ENCODE measurements at regions not wholly inside any gene's neighbourhood (a gene's known extent, or its start where the extent isn't known, plus 50 kb on each side); places are given as distances from the start of the nearest gene placed in this dataset.
A peak's percentile ranks its signal among the peaks of the same experiment; 100 is the strongest.
"Not testable (repeated sequence)": the region's sequence is repeated elsewhere in the genome, so short reads cannot be mapped to it uniquely, and the experiment has no call there.

DNA sequence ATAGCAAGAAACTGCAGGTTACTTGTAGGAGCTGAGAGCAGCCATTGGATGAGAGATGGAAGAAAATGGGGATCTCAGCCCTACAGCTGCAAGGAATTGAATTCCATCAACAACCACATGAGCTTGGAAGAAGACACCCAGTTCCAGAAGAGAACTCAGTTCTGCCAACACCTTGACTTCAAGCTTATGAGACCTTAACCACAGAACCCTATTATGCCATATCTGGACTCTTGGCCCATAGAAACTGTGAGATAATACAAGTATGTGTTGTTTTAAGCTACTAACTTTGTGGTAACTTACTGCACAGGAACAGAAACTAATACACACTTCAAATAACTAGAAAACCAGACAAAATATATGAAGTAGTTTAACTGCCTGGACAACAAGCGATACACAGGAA is 212.4 kb upstream of the CACNA2D1 start:
- Histone ChIP-seq H3K4me3 (no peak overlapping the region), H3K27me3 (no peaks in the 10 kb centered on the region), H3K9me3 (no peaks in the 10 kb centered on the region), H3K36me3 (no peaks in the 10 kb centered on the region)
- no peak for DNase-seq

DNA sequence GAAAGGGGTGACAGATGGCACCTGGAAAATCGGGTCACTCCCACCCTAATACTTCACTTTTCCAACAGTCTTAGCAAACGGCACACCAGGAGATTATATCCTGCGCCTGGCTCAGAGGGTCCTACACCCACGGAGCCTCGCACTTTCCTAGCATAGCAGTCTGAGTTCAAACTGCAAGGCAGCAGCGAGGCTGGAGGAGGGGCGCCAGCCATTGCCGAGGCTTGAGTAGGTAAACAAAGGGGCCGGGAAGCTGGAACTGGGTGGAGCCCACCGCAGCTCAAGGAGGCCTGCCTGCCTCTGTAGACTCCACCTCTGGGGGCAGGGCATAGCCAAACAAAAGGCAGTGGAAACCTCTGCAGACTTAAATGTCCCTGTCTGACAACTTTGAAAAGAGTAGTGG is 206.5 kb upstream of the CACNA2D1 start:
- not testable (repeated sequence) for H3K4me3 ChIP-seq, H3K27me3 ChIP-seq, H3K9me3 ChIP-seq, DNase-seq, H3K36me3 ChIP-seq

DNA sequence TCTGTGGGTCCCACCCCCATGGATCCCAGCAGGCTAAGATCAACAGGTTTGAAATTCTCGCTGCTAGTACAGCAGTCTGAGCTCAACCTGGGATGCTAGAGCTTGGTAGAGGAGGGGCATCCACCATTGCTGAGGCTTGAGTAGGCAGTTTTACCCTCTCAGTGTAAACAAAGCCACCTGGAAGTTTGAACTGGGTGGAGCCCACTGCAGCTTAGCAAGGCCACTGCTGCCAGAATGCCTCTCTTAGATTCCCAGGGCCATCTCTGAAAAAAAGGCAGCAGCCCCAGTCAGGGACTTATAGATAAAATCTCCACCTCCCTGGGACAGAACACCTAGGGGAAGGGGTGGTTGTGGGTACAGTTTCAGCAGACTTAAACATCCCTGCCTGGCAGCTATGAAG is 190.0 kb upstream of the CACNA2D1 start:
- no peaks in the 10 kb centered on the region for H3K9me3 ChIP-seq
- no peak for DNase-seq
- no peaks in the 10 kb centered on the region for H3K36me3 ChIP-seq
- no peak overlapping the region for H3K4me3 ChIP-seq
- no peaks in the 10 kb centered on the region for H3K27me3 ChIP-seq

DNA sequence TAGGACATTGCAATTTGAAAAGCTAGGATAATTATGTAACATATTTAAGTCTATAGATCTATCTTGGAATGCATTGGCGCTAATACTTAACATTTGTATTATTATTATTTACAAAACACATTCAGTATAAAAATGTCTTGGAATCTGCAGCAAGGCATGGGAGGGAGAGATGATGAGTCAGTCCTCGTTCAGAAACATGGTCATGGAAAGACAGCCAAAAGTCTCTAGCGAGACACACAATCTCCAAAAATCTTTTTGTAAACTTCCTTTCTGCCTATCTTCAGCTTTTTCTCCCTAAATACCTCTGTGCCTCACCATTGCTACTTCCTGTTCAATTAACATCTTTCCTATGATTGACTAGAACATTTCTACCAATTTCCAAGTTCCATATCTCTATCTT is 188.4 kb upstream of the CACNA2D1 start:
- no peaks in the 10 kb centered on the region for H3K36me3 ChIP-seq
- no peaks in the 10 kb centered on the region for H3K9me3 ChIP-seq
- H3K27me3 ChIP-seq, result no peaks in the 10 kb centered on the region
- peak; percentile 13 for DNase-seq
- H3K4me3 ChIP-seq, result no peak overlapping the region

DNA sequence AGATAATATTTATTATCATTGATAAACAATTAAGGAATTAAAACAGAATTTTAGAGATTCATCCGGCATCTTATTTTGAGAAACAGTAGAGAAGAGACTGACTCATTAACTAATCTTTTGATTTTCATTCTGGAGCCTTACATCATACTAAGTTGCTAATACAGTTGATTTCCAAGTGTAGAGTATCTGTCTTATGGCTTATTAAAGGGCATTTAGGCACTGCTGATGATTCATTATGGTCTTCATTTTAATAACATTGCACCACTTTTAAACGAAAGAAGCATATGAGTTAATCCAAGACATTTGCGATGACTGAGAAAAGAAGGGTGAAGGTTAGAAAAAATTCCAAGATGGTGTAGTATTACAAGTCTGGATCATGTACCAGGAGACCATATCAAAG is 186.0 kb upstream of the CACNA2D1 start:
- H3K9me3 ChIP-seq, result no peaks in the 10 kb centered on the region
- H3K36me3 ChIP-seq, result no peaks in the 10 kb centered on the region
- no peak for DNase-seq
- no peak overlapping the region for H3K4me3 ChIP-seq
- H3K27me3 ChIP-seq, result no peaks in the 10 kb centered on the region

DNA sequence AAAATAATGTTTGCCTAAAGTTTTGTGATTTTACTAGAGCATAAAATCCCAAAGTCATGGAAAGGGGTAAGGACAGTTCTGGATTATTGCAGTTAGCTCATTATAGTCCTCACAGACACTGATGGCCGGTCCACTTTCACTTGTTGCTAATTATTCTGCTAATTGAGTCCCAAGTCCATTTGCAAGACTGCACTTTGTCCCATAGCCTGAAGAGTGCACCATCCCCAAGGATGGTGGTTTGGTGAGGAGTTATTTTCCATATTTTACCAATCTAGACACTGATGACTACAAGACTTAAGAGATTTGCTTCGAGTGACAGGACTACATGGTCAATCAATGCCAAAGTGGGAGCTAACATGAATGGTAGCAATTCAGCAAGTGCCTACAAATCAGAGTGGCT is 181.8 kb upstream of the CACNA2D1 start:
- H3K27me3 ChIP-seq, result no peaks in the 10 kb centered on the region
- no peak overlapping the region for H3K4me3 ChIP-seq
- H3K9me3 ChIP-seq, result no peaks in the 10 kb centered on the region
- no peaks in the 10 kb centered on the region for H3K36me3 ChIP-seq
- no peak for DNase-seq

DNA sequence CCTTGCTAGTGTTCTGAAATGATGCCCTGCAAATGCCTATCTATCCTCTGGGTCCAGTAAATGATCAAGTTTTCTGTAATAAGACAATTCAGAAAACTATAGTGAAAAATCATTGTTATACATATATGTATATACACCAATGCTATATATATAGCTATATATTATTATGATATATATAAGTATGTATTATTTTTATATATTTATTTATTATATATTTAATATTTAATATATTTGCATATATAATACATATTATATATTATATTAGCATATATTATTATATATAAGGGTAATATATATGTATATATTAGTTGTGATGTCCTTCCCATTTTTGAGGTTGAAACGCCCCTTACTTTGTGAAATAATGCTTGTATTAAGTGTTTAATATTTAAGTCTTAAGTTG is 181.4 kb upstream of the CACNA2D1 start:
- Histone ChIP-seq H3K4me3 (no peak overlapping the region), H3K36me3 (no peaks in the 10 kb centered on the region), H3K27me3 (no peaks in the 10 kb centered on the region), H3K9me3 (no peaks in the 10 kb centered on the region)
- no peak for DNase-seq

DNA sequence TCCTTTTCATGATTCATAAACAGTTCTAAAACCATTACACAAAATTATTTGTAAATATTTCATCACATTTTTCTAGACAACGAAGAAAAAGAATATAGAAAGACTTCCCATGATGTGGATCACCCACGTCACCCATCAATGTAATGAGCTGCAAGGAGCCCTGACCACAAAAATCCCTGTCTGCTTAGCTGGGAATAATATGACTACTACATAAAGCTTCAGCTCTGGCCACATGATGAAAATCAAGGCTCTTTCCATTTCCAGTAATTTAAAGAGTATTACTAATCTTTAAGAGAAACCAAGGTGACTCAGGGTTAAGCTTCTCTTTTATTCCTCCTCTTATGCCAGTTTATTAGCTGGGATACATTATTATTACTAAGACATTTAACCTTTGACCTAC is 180.8 kb upstream of the CACNA2D1 start:
- H3K27me3 ChIP-seq, result no peaks in the 10 kb centered on the region
- peak; percentile 55 for DNase-seq
- H3K36me3 ChIP-seq, result no peaks in the 10 kb centered on the region
- H3K4me3 ChIP-seq, result no peak overlapping the region
- no peaks in the 10 kb centered on the region for H3K9me3 ChIP-seq

DNA sequence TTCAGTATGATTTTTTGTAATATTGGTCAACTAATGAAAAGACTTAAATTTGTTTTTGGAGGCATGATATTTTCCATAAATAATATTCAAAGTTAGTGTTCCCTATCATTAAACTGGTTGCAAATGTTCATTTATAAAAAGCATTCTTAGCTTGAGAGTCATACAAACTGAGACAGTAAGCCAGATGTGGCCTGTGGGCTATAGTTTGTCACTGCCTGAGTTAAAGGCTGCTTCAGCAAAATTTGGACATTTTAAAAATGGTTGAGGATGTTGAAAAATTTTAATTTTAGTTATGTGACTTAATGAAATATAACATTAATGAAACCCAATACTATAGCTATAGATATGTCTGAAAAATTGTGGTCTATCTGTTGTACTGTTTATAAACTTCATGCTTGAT is 180.2 kb upstream of the CACNA2D1 start:
- Histone ChIP-seq H3K9me3 (no peaks in the 10 kb centered on the region), H3K4me3 (no peak overlapping the region), H3K36me3 (no peaks in the 10 kb centered on the region), H3K27me3 (no peaks in the 10 kb centered on the region)
- no peak for DNase-seq

DNA sequence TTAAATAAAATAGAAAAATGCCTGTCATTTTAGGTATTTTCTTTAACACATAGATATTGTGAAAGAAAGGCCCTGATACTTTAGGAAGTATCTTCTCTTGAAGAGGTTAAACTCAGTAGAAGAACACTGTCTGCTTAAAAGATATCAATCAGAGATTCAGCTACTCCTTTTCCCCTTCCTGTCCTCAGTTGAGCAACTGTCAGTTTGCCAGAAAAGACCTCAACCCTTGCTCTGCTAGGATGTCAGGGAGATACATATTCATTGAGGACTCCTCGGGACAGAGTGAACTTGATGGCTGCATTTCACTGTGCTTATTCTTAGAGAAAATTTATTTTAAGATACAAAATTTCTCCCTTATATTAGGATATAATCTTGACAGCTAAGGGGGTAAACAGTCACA is 173.6 kb upstream of the CACNA2D1 start:
- DNase-seq, result no peak
- Histone ChIP-seq H3K4me3 (no peak overlapping the region), H3K27me3 (no peaks in the 10 kb centered on the region), H3K9me3 (no peaks in the 10 kb centered on the region), H3K36me3 (no peaks in the 10 kb centered on the region)

DNA sequence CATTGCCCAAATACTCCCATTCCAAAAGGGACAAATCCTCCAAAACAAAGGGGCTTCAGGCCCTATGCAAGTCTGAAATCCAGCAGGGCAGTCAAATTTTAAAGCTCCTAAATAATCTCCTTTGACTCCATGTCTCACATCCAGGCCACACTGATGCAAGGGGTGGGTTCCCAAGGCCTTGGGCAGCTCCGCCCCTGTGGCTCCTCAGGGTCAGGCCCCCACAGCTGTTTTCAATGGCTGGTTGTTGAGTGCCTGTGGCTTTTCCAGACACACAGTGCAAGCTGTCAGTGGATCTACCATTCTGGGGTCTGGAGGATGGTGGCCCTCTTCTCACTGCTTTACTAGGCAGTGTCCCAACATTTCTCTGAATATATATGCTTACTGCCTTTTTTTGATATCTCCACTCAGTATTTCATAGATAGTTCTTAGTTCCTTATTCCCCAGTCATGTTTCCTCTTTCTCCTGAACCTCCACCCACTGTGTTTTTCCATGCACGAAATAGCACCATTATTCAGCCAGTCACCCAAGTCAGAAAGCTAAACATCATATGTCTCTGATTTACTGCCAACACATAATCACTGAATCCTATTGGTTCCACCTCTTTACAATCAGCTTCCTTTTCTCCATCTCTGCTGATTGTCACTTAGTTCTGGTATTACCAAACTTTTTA is 172.6 kb upstream of the CACNA2D1 start:
- H3K4me3 ChIP-seq, result no peak overlapping the region
- H3K27me3 ChIP-seq, result no peaks in the 10 kb centered on the region
- no peaks in the 10 kb centered on the region for H3K36me3 ChIP-seq
- H3K9me3 ChIP-seq, result no peaks in the 10 kb centered on the region
- no peak for DNase-seq

DNA sequence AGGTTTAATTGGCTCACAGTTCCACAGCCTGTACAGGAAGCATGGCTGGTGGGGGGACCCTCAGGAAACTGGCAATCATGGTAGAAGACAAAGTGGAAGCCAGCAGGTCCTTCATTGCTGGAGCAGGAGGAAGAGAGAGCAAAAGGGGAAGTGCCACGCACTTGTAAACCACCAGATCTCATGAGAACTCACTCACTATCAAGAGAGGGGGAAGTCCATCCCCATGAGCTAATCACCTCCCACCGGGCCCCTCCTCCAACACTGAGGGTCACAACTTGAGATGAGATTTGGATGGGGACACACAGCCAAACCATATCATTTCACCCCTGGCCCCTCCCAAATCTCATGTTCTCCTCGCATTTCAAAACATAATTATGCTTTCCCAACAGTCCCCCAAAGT is 171.9 kb upstream of the CACNA2D1 start:
- Histone ChIP-seq H3K36me3 (no peaks in the 10 kb centered on the region), H3K9me3 (no peaks in the 10 kb centered on the region), H3K4me3 (no peak overlapping the region), H3K27me3 (no peaks in the 10 kb centered on the region)
- no peak for DNase-seq

DNA sequence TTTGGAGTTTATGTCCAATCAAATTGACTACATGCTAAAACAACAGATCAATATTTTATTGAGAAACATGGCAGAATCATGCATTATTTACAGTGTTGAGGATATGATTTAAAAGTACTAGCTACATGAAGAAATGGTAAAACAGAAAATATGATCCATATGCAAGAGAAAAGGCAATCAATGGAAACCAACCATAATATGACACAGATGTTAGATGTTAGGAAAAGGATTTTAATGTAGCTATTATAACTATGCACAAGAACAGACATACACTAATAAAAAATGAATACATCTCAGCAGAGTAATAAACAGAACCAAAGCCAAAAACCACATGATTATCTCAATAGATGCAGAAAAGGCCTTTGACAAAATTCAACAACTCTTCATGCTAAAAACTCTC is 166.2 kb upstream of the CACNA2D1 start:
- H3K4me3 ChIP-seq, result no peak overlapping the region
- no peaks in the 10 kb centered on the region for H3K9me3 ChIP-seq
- H3K27me3 ChIP-seq, result no peaks in the 10 kb centered on the region
- no peaks in the 10 kb centered on the region for H3K36me3 ChIP-seq
- no peak for DNase-seq

DNA sequence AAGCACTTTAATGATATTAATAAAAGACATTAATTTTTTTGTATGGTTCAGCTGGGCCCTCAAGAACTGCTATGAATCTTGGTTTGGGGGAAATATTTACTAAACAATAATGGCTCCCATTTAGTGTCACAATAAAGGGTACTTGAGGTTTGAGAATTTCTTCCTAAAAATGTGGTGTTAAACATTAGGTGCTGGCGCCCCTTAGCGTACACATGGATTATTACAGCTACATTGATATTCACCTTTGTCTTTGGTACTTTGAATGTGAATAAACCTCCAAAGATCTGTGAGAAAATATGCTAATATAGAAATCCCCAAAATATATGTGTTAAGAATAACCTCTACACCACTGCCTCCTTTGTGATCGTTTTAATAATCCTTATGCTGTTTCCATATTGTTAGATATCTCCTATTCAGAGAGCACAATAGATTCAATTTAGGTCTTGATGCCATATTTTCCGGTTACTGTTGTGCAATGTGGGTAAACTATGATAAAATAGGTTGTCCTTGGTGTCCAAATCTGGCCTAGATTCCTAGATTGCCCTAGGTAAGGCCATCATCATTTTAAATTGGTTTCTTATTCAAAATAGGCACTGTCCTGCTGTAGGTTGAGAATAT is 161.8 kb upstream of the CACNA2D1 start:
- Histone ChIP-seq H3K27me3 (no peaks in the 10 kb centered on the region), H3K36me3 (no peaks in the 10 kb centered on the region), H3K4me3 (no peak overlapping the region), H3K9me3 (no peaks in the 10 kb centered on the region)
- no peak for DNase-seq

DNA sequence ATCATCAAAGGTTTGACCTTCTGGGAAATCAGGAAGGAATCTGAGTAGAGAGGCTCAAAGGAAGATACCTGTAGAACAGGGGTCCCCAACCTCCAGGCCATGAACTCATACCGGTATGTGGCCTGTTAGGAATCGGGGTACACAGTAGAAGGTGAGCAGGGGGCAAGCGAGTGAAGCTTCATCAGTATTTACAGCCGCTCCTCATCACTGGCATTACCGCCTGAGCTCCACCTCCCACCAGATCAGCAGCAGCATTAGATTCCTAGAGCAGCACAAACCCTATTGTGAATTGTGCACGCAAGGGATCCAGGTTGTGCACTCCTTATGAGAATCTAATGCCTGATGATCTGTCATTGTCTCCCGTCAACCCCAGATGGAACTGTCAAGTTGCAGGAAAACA is 158.5 kb upstream of the CACNA2D1 start:
- no peak for DNase-seq
- no peaks in the 10 kb centered on the region for H3K9me3 ChIP-seq
- no peak overlapping the region for H3K4me3 ChIP-seq
- H3K27me3 ChIP-seq, result no peaks in the 10 kb centered on the region
- no peaks in the 10 kb centered on the region for H3K36me3 ChIP-seq

DNA sequence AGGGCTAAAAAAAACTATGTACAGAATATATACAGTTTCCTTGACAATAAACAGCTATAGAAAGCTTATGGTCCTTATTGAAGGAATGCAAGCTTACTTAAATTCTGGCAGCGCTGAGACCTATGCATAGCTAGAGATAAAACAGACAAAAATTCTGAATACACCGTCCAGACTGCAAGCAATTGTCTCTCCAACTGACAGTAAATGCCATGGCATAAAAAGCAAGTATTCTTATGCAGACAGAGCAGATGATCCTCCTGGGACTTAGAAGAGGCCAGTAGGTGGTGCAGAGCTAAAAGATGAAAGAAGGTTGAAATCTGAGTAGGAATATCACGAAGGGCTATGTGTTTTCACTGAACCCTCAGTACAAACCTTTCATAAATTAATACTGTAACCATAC is 157.0 kb upstream of the CACNA2D1 start:
- DNase-seq, result no peak
- no peaks in the 10 kb centered on the region for H3K36me3 ChIP-seq
- no peaks in the 10 kb centered on the region for H3K9me3 ChIP-seq
- no peaks in the 10 kb centered on the region for H3K27me3 ChIP-seq
- no peak overlapping the region for H3K4me3 ChIP-seq

DNA sequence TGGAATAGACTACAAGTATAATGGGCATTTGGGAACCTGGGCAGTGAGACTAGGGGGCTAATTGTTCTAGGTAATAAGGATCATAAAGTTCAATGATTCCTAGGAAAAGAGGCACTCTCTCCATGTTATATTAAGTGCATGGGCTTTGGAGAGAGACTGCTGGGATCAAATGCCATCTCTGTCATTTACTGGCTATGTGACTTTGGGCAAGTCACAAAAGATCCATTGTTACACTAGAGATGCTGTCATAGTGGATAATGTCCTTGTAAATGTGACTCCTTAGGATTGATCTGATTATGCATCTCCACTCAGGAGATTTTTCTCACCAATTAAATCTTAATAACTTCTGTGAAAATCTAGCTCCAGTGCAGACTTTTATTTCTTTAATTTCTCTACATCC is 156.3 kb upstream of the CACNA2D1 start:
- H3K4me3 ChIP-seq, result no peak overlapping the region
- no peaks in the 10 kb centered on the region for H3K27me3 ChIP-seq
- H3K9me3 ChIP-seq, result no peaks in the 10 kb centered on the region
- H3K36me3 ChIP-seq, result no peaks in the 10 kb centered on the region
- no peak for DNase-seq

DNA sequence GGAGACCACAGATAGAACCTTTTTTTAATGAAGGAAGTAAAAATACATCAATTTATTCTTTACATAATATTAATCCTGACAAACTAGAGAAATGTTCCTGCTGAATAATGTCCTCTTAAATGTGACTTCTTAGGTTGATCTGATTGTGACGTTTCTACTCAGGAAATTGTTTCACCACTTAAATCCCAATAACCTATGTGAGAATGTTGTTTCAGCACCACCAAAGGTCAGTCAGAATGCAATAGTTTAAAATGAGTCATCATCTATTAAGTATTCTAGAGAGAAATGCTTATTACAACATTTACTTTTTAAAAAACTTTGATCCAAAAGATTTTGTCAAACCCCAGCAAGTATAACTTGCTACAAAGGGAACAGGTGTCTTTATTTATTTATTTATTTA is 155.4 kb upstream of the CACNA2D1 start:
- no peak for DNase-seq
- Histone ChIP-seq H3K36me3 (no peaks in the 10 kb centered on the region), H3K4me3 (no peak overlapping the region), H3K9me3 (no peaks in the 10 kb centered on the region), H3K27me3 (no peaks in the 10 kb centered on the region)

DNA sequence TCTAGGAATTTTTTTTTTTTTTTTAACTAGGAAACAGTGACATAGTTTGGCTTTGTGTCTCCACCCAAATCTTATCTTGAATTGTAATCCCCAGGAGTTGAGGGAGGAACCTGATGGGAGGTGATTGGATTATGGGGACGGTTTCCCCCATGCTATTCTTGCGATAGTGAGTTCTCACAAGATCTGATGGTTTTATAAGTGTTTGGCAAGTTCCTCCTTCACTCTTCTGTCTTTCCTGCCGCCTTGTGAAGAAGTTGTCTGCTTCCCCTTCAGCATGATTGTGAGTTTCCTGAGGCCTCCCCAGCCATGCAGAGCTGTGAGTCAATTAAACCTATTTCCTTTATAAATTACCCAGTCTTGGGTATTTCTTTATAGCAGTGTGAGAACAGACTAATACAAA is 152.2 kb upstream of the CACNA2D1 start:
- H3K36me3 ChIP-seq, H3K9me3 ChIP-seq, H3K4me3 ChIP-seq, H3K27me3 ChIP-seq, DNase-seq: not testable (repeated sequence)

All from MG63 (cell line).